Omental fat pad (tissue), 3 donors: ENCODE measurements at regions not wholly inside any gene's neighbourhood (a gene's known extent, or its start where the extent isn't known, plus 50 kb on each side); places are given as distances from the start of the nearest gene placed in this dataset.

Source experiments
- ATAC-seq: fragments of 150-250 bp; one replicate; pipeline ENCODE4 v1.9.1; 2016; ENCODE audit warnings: mild to moderate bottlenecking, moderate library complexity; ENCODE audit not compliant: low FRiP score
- DNase-seq: peaks from one replicate; pipeline ENCODE4 v3.0.0-alpha.2; 2019; ENCODE audit warnings: low spot score
- TF ChIP-seq, protein P1 (sequence below), 3 donors: fragments of 450-650 bp; IDR thresholded peaks; one replicate each; pipeline ENCODE4 v1.5.1; 2016 to 2017; ENCODE audit warnings: antibody characterized with exemption in 3 of 3, mild to moderate bottlenecking in 3 of 3, moderate library complexity in 2 of 3

DNA sequence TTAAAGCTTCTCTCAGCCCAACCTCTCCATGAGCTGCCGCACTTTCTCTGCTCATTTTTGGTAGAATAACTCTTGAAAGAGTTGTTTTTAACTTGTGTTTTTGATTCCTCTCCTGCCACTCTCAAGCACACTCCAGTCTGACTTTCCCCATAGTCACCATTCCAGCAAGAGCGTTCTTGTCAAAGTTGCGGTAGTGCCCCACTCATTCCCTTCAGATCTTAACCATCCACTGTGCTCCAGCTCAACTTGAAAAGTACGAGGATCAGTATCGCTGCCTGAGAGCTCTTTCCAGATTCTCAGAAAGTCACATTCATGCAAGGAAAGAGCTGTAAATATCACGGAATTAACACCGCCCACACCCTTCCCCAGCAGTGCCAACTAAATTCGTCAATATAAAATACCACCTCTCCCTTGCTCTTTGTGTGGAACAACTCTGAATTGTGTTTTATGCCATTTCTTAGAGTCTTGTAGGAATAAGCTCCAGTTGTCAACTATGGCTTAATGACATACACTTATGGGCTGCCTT lies 59.7 kb upstream of the IL15 start:
- ATAC-seq: no peak
- TF ChIP-seq, protein P1, sequence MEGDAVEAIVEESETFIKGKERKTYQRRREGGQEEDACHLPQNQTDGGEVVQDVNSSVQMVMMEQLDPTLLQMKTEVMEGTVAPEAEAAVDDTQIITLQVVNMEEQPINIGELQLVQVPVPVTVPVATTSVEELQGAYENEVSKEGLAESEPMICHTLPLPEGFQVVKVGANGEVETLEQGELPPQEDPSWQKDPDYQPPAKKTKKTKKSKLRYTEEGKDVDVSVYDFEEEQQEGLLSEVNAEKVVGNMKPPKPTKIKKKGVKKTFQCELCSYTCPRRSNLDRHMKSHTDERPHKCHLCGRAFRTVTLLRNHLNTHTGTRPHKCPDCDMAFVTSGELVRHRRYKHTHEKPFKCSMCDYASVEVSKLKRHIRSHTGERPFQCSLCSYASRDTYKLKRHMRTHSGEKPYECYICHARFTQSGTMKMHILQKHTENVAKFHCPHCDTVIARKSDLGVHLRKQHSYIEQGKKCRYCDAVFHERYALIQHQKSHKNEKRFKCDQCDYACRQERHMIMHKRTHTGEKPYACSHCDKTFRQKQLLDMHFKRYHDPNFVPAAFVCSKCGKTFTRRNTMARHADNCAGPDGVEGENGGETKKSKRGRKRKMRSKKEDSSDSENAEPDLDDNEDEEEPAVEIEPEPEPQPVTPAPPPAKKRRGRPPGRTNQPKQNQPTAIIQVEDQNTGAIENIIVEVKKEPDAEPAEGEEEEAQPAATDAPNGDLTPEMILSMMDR (IDR thresholded peaks at IDR 0.05): no peak
- no peak for DNase-seq

DNA sequence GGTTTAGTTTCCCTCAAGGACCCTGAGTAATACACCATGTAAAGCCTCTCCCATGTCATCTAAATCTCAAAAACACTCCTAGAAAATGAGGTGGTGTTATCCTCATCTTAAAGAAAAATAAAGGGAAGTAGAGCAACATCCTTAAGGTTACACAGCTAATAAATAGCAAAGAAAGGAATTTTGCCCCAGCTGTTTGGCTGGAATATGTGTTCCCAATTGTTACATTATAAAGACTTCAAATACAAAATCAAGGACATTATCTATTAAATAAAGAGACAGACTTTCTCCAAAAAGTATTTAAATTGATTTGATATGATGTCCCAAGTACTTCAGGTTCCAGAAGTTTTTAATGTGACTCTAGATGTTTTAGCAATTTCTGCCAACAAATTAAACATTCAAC lies 57.9 kb upstream of the IL15 start:
- DNase-seq (no peak), ATAC-seq (no peak)
- TF ChIP-seq, protein P1 (IDR thresholded peaks at IDR 0.05): no peak

DNA sequence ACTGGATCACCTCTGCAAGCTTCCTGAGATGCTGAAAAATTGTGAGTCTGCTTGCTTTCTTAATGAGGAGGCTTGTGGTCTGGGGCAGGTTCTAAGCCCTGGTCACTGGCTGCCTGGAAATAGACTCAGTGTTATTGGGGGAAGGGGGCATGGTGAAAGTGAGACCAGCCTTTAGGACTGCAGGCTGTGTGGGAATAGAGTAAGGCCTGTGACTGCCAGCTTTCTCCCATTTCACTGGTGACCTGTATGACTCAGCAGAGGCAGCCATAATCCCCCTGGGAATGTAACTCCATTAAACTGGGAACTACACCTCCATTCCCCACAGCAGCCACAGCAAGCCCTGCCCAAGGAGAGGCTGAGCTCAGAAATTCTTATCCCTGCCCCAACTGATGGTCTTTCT lies 55.9 kb upstream of the IL15 start:
- no peak for DNase-seq
- TF ChIP-seq, protein P1 (IDR thresholded peaks at IDR 0.05): no peak
- no peak for ATAC-seq
